Fibroblast of lung (primary cell): ENCODE measurements at regions not wholly inside any gene's neighbourhood (a gene's known extent, or its start where the extent isn't known, plus 50 kb on each side); places are given as distances from the start of the nearest gene placed in this dataset.
"Not testable (repeated sequence)": the region's sequence is repeated elsewhere in the genome, so short reads cannot be mapped to it uniquely, and the experiment has no call there.

Experiments used
- EZH2 ChIP-seq: IDR thresholded peaks from 2 replicates; pipeline ENCODE4 v1.5.1; 2012; ENCODE audit warnings: low read length, control low read depth, mild to moderate bottlenecking; ENCODE audit errors: missing control alignments
- TF ChIP-seq, protein P1 (sequence below), 2 donors: IDR thresholded peaks in 1 of 2; conservative IDR thresholded peaks in 1 of 2; 1 replicate in 1 of 2; 2 replicates in 1 of 2; pipeline ENCODE4 v1.5.1; 2011 to 2012; ENCODE audit warnings: low read length in 2 of 2, control low read depth in 1 of 2, inconsistent platforms in 1 of 2, low read depth in 1 of 2, mild to moderate bottlenecking in 1 of 2

DNA sequence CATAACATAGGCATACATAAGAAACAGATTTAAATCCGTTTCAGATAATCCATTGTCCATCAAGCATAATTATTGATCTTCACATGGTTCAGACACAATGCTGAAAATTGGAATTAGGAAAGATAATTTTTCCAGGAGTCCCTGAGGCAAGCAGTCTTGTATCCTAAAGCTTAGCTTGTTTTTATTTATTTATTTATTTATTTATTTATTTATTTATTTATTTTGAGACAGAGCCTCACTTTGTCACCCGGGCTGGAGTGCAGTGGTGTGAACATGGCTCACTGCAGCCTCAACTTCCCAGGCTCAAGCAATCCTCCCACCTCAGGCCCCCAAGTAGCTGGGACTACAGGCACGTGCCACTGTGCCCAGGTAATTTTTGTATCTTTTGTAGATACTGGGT is 89.7 kb upstream of the USP25 start:
- TF ChIP-seq, protein P1, sequence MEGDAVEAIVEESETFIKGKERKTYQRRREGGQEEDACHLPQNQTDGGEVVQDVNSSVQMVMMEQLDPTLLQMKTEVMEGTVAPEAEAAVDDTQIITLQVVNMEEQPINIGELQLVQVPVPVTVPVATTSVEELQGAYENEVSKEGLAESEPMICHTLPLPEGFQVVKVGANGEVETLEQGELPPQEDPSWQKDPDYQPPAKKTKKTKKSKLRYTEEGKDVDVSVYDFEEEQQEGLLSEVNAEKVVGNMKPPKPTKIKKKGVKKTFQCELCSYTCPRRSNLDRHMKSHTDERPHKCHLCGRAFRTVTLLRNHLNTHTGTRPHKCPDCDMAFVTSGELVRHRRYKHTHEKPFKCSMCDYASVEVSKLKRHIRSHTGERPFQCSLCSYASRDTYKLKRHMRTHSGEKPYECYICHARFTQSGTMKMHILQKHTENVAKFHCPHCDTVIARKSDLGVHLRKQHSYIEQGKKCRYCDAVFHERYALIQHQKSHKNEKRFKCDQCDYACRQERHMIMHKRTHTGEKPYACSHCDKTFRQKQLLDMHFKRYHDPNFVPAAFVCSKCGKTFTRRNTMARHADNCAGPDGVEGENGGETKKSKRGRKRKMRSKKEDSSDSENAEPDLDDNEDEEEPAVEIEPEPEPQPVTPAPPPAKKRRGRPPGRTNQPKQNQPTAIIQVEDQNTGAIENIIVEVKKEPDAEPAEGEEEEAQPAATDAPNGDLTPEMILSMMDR (conservative IDR thresholded peaks at IDR 0.05 in 1 of 2, IDR thresholded peaks at IDR 0.05 in 1 of 2; ENCODE audit: low read depth in 1 of 2, low read length in 2 of 2) = not testable (repeated sequence)
- TF ChIP-seq EZH2 = not testable (repeated sequence)
